HG03045 (cell line): ENCODE measurements at regions not wholly inside any gene's neighbourhood (a gene's known extent, or its start where the extent isn't known, plus 50 kb on each side); places are given as distances from the start of the nearest gene placed in this dataset.
"Not testable (repeated sequence)": the region's sequence is repeated elsewhere in the genome, so short reads cannot be mapped to it uniquely, and the experiment has no call there.

Source experiments
- ATAC-seq: cut with Tn5 transposase; IDR thresholded peaks from one replicate; pipeline ENCODE4 v1.9.1; 2021; ENCODE audit warnings: mild to moderate bottlenecking, moderate library complexity; ENCODE audit not compliant: unreplicated experiment

DNA sequence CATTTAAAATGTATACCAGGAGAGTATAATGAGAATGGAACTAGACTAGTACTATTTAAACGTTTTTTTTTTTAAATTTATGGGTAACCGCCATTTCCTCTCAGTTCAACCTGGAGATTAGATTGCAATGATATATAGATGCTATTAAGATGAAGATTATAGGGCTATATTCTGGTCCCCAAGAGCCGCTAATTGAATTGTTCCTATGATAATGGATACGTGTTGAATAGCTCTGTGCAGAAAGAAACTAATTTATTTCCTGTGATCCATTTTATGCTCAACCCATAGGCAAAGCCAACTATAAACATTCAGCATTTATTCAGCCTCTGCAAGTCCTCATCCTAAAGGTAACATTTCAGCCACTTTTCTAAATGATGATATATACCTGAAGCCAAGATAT is 1595.1 kb upstream of the SEL1L start:
- no peak for ATAC-seq

GRCh38 chr14:83129496-83129895 is 1595.8 kb upstream of the SEL1L start:
- no peak for ATAC-seq

DNA sequence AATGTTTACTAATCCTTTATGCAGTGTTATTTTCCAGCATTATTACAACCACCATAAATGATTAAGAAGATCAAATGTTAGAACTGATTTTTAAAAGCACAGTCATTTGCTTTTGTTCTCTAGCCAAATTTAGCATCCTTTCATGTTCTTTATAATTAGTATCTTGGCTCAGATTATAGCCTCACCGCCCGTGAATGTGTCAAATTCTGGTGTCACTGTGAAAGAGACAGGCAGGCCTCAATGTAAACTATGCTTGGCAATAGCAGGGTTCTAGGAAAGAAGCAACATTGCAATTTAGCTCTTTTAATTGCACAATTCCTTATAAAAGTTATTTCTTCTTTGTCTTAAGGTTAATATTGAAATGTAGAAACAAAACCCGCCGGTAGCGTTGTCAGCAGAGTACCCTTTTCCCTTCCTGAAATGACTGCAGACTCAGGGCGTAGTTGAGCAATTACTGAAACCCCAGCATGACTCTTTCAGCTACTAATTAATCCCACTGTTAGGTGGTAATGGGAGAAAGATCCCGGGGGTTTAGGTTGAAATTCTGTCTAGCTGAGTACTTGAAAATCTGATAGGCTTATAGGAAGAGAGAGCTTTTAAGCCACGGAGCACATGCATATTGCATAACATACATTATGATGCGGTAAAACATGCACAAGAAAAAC is 1600.5 kb upstream of the SEL1L start:
- ATAC-seq: no peak

DNA sequence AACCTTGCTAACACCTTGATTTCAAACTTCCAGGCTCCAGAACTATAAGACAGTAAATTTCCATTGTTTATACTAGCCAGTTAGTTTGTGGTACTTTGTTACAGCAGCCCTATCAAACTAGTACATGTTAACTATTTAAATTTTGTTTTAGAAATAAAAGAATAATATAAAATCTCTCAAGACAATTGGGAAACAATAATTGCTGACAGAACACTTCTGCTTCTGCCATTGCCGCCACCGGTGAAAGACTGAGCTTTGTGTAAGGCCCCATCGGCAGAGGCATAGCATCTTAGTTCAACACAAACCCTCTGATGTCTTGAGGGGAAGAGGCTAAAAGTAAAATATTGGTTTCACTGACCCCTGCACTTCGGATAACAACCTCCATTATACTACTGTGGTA is 1607.1 kb upstream of the SEL1L start:
- ATAC-seq: no peak

- no peak for ATAC-seq
These were observed 1613.4 kb upstream of the SEL1L start for GRCh38 chr14:83147006-83147405.

DNA sequence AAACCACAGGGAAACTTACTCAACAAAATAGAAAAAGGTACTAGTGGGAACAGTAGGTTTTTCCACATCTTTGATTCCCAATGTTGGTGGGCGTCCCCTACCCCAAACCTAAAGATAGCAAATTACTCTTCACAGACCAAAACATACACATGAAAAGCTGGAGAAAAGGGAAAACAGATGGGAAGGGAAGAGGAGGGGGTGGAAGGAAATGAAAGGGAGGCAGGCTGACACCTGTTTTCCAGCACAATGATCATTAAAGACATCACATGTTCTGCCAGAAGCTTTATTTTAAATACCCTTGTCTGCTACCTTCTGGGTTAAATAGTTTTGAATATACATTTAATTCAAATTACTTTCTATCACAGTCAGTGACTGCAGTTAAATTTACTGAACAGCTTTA is 1617.9 kb upstream of the SEL1L start:
- no peak for ATAC-seq

GRCh38 chr14:83153081-83153480 is 1619.4 kb upstream of the SEL1L start:
- ATAC-seq: no peak

DNA sequence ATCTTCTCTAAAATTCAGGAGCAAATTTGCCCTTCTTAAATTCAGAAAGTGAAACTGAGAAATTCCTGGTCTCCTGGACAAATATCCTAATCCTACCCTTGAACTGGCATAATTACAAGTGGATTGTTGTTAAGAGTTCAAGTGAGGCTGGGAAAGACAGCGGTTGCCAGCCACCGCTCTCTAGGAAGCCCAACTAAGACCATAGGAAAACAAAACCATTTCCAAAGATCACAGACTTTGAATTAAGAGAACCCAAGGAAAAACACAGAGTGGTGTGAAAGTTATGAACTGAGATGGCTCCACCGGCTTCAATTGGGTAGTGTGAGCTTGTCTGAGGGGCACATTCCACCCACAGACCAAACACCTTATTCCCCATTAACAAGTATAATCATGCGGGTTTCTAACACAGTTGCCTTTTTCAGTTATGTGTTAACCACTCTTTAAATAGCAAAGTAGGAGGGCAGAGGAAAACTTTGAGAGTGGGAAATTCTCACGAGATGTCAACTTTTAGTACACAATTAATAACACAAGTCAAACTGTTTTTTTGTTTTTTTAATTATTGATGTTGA is 1628.8 kb upstream of the SEL1L start:
- no peak for ATAC-seq

GRCh38 chr14:83163016-83163415 is 1629.4 kb upstream of the SEL1L start:
- ATAC-seq: no peak

- ATAC-seq: no peak
These were observed 1630.4 kb upstream of the SEL1L start for GRCh38 chr14:83164016-83164415.

- no peak for ATAC-seq
These were observed 1630.9 kb upstream of the SEL1L start for GRCh38 chr14:83164591-83164990.

DNA sequence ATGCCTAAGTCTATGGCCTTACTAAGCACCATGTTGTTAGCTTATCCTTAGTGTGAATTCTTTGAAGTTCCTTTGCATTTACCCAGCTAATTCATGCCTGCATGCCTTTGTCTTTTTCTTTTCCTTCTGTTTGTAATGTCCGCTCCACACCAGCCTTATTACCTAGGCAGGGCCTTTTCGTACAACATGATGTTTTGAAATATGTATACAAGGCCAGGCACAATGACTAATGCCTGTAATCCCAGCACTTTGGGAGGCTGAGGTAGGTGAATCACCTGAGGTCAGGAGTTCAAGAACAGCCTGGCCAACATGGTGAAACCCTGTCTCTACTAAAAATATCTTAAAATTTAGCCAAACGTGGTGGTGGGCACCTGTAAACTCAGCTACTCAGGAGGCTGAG is 1636.5 kb upstream of the SEL1L start:
- no peak for ATAC-seq

DNA sequence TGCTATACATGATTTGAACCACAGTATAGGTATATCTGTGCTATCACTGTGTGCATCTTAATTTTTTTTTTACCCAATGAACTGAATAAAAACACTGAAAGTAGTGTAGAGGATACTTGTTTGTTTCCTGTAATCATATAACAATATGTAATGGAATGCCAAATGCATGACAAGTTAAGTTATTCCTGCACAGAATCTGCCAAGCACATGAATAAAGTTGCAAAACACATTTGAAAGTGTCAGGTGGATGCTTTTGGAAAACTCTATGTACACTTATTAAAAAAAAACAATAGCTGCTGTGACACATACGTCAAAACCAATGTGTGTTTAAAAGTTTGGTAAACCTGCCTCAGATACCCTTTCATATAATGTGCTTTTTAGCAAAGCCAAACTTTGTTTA is 1638.1 kb upstream of the SEL1L start:
- no peak for ATAC-seq

GRCh38 chr14:83172363-83172762 is 1638.7 kb upstream of the SEL1L start:
- no peak for ATAC-seq

DNA sequence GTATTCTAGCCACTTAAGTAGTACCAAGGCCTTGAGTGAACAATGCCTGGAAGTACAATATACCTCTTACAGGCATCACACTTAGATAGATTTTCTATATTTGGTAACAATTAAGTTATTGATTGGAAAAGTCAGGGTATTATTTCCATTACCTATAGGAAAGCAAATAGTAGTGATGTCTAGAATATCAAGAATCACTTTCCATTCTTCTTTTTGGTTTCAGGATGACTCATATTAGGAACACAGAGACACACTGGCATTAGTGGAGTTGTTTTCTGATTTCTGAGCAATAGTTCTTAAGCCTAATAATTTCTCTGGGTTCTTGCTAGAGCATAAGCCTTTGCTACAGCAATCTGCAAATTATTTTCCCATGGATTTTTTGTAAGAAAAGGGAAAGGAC is 1640.0 kb upstream of the SEL1L start:
- no peak for ATAC-seq

- ATAC-seq: no peak
These were observed 1650.9 kb upstream of the SEL1L start for GRCh38 chr14:83184531-83184930.

DNA sequence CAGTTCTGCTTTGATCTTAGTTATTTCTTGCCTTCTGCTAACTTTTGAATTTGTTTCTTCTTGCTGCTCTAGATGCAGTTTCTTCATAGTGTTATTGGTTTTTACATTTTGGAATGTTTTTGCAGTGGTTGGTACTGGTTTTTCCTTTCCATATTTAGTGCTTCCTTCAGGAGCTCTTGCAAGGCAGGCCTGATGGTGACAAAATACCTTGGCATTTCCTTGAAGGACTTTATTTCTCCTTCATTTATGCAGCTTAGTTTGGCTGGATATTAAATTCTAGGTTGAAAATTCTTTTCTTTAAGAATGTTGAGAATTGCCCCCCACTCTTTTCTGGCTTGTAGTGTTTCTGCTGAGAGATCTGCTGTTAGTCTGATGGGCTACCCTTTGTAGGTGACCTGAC is 1654.7 kb upstream of the SEL1L start:
- not testable (repeated sequence) for ATAC-seq

GRCh38 chr14:83196236-83196635 is 1662.6 kb upstream of the SEL1L start:
- no peak for ATAC-seq

- no peak for ATAC-seq
These were observed 1663.6 kb upstream of the SEL1L start for GRCh38 chr14:83197271-83197670.

DNA sequence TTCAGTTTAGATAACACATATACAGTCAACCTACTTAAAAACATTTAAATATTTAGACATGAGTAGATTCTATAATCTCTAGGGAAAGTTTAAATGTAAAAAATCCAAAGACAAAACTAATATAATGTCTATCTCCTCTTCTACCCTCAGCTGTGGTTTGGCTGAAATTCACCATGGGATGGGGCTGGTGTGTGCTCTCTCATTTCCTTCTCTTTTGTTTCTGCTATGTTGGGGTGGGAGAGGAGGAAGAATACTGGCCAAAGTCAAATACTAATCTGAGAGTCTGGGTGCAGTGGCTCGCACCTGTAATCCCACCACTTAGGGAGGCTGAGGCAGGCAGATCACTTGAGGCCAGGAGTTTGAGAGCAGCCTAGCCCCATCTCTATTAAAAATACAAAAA is 1673.9 kb upstream of the SEL1L start:
- ATAC-seq: no peak

- ATAC-seq: no peak
These were observed 1674.7 kb upstream of the SEL1L start for GRCh38 chr14:83208341-83208740.

DNA sequence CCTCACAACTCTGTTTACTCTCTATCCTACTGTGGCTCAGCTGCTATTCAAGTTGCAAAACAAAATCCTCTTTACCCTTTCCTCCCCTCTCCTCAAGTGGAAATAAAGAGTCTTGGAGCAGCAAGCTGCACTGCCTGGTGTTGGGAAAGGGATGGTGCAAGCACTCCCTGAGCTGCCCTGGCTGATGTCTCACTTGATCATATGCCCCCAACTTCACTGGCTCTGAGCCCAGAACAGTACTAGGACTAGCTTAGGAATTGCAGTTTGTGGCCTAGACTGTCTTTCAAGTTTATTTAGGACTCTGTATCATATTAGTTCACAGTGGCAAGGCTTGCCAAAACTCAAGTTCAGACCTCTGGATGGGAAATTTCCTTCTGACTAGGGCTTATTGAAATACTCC is 1683.8 kb upstream of the SEL1L start:
- no peak for ATAC-seq
